NB4 (cell line): ENCODE measurements at regions not wholly inside any gene's neighbourhood (a gene's known extent, or its start where the extent isn't known, plus 50 kb on each side); places are given as distances from the start of the nearest gene placed in this dataset.

Experiments
- CTCF ChIP-seq: IDR thresholded peaks from one replicate; pipeline ENCODE4 v1.5.1; 2012; ENCODE audit warnings: low read depth, low read length
- MAX ChIP-seq: IDR thresholded peaks from 2 replicates; pipeline ENCODE4 v1.6.1; 2011; ENCODE audit warnings: low read depth, low read length
- POLR2A ChIP-seq: IDR thresholded peaks from 2 replicates; pipeline ENCODE4 v1.6.1; 2011; ENCODE audit warnings: mild to moderate bottlenecking; ENCODE audit not compliant: insufficient read length; ENCODE audit errors: extremely low read depth

GRCh38 chr6:76240092-76240491 is 167.6 kb upstream of the IMPG1 start:
- TF ChIP-seq CTCF, result no peak
- TF ChIP-seq POLR2A, result no peak
- TF ChIP-seq MAX, result no peak
